Caco-2 (cell line): ENCODE measurements at regions not wholly inside any gene's neighbourhood (a gene's known extent, or its start where the extent isn't known, plus 50 kb on each side); places are given as distances from the start of the nearest gene placed in this dataset.
"Not testable (repeated sequence)": the region's sequence is repeated elsewhere in the genome, so short reads cannot be mapped to it uniquely, and the experiment has no call there.

Source experiments
- BruUV-seq: library from RNA; stranded (reverse); fragments of 400-500 nt; replicated peaks from 2 replicates; lab custom pipeline; 2021; lab: Mats Ljungman, UMichigan
- CTCF ChIA-PET: fragments of 300-600 bp; sonication (Branson Sonifier 250); formaldehyde crosslinking; loops from one replicate; lab custom pipeline; 2022; ENCODE audit warnings: antibody characterized with exemption; lab: Charles Lee
- POLR2A ChIA-PET: fragments of 300-600 bp; sonication (Branson Sonifier 250); formaldehyde crosslinking; loops from one replicate; lab custom pipeline; 2022; ENCODE audit warnings: antibody characterized with exemption; lab: Charles Lee
- DNase-seq, 2 experiments: peaks; one replicate each; pipeline versions ENCODE4 v3.0.0 to v3.0.0-alpha.2; 2020 to 2022
- H3K27me3 ChIP-seq: replicated peaks from 2 replicates; pipeline ENCODE4 v1.6.0; 2011; ENCODE audit warnings: low read length; ENCODE audit not compliant: control insufficient read depth, insufficient read depth
- H3K36me3 ChIP-seq: 2 replicates; pipeline ENCODE4 v1.5.1; 2011; ENCODE audit warnings: low read length; ENCODE audit not compliant: control insufficient read depth, insufficient read depth
- H3K4me1 ChIP-seq: fragments of 250-450 bp; sonication (Bioruptor Pico); 2 replicates; pipeline ENCODE4 v1.5.1; 2020; ENCODE audit warnings: mild to moderate bottlenecking
- H3K4me3 ChIP-seq: 2 replicates; pipeline ENCODE4 v1.5.1; 2011; ENCODE audit warnings: low read depth, mild to moderate bottlenecking, control low read depth, low read length
- H3K9me3 ChIP-seq: fragments of 250-450 bp; sonication (Bioruptor Pico); 2 replicates; pipeline ENCODE4 v1.5.1; 2020; ENCODE audit warnings: mild to moderate bottlenecking, moderate library complexity
- H3K27ac Mint-ChIP-seq: one replicate; pipeline ENCODE4 v1.8.0; 2022; ENCODE audit warnings: mixed read lengths; ENCODE audit not compliant: unreplicated experiment
- H3K27me3 Mint-ChIP-seq: one replicate; pipeline ENCODE4 v1.8.0; 2022; ENCODE audit warnings: mixed read lengths; ENCODE audit not compliant: insufficient read depth, unreplicated experiment
- H3K36me3 Mint-ChIP-seq: one replicate; pipeline ENCODE4 v1.8.0; 2022; ENCODE audit warnings: mild to moderate bottlenecking, mixed read lengths; ENCODE audit not compliant: insufficient read depth, unreplicated experiment
- H3K4me1 Mint-ChIP-seq: one replicate; pipeline ENCODE4 v1.8.0; 2022; ENCODE audit warnings: low read depth, mixed read lengths; ENCODE audit not compliant: unreplicated experiment
- H3K4me3 Mint-ChIP-seq: one replicate; pipeline ENCODE4 v1.8.0; 2022; ENCODE audit warnings: mild to moderate bottlenecking, moderate library complexity, mixed read lengths; ENCODE audit not compliant: unreplicated experiment
- H3K9me3 Mint-ChIP-seq: one replicate; pipeline ENCODE4 v1.8.0; 2022; ENCODE audit warnings: mixed read lengths; ENCODE audit not compliant: unreplicated experiment
- intact Hi-C: fragments of 100-400 bp; cut with micrococcal nuclease; formaldehyde crosslinking; loops from one replicate; pipeline ENCODE4 v1.10.0; 2022; ENCODE audit not compliant: unreplicated experiment
- TF ChIP-seq, protein P1 (sequence below), 2 experiments: fragments of 200-600 bp in 1 of 2; IDR thresholded peaks; 1 replicate in 1 of 2; 2 replicates in 1 of 2; pipeline versions ENCODE4 v1.5.1 to v1.8.0; 2011 to 2022; ENCODE audit warnings: antibody characterized with exemption in 1 of 2, control low read depth in 1 of 2, inconsistent platforms in 1 of 2, low read depth in 1 of 2, low read length in 1 of 2, mild to moderate bottlenecking in 1 of 2, moderate library complexity in 1 of 2; ENCODE audit not compliant: insufficient read depth in 1 of 2, severe bottlenecking in 1 of 2, unreplicated experiment in 1 of 2

DNA sequence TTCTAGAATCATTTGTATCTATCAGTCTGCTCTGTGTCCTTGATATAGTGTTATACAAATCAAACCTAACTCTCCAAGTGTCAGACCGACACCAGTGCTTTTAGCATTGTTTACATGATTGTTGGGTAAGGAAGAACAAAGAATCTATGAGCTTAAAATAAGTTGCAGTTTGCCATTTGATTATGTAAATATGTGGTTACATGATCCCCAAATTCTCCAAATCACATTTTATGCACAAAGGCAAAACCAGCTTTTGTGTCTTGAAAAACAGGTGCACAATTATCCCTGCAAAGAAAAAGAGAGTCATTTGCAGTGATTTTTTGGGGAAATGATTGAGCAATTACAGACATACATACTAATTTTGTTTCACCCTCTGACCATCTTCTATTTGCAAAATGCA lies 652.6 kb upstream of the CHAC2 start:
- Mint-ChIP-seq H3K9me3 (peaks cover 11% of the 10 kb centered on the region), H3K4me3 (no peak overlapping the region), H3K4me1 (no peaks in the 10 kb centered on the region), H3K27me3 (no peaks in the 10 kb centered on the region), H3K36me3 (no peaks in the 10 kb centered on the region), H3K27ac (no peak overlapping the region)
- ChIA-PET POLR2A (no interaction called here), CTCF (no interaction called here)
- no peak for DNase-seq
- no TSS peak for BruUV-seq
- no peak overlapping the region for H3K4me3 ChIP-seq
- H3K27me3 ChIP-seq = no peaks in the 10 kb centered on the region
- H3K9me3 ChIP-seq = no peaks in the 10 kb centered on the region
- no peaks in the 10 kb centered on the region for H3K4me1 ChIP-seq
- TF ChIP-seq, protein P1, sequence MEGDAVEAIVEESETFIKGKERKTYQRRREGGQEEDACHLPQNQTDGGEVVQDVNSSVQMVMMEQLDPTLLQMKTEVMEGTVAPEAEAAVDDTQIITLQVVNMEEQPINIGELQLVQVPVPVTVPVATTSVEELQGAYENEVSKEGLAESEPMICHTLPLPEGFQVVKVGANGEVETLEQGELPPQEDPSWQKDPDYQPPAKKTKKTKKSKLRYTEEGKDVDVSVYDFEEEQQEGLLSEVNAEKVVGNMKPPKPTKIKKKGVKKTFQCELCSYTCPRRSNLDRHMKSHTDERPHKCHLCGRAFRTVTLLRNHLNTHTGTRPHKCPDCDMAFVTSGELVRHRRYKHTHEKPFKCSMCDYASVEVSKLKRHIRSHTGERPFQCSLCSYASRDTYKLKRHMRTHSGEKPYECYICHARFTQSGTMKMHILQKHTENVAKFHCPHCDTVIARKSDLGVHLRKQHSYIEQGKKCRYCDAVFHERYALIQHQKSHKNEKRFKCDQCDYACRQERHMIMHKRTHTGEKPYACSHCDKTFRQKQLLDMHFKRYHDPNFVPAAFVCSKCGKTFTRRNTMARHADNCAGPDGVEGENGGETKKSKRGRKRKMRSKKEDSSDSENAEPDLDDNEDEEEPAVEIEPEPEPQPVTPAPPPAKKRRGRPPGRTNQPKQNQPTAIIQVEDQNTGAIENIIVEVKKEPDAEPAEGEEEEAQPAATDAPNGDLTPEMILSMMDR (IDR thresholded peaks at IDR 0.05; ENCODE audit: insufficient read depth in 1 of 2, low read depth in 1 of 2, low read length in 1 of 2, severe bottlenecking in 1 of 2, unreplicated experiment in 1 of 2) = no peak
- H3K36me3 ChIP-seq = no peaks in the 10 kb centered on the region
- intact Hi-C loops = no loop called here

DNA sequence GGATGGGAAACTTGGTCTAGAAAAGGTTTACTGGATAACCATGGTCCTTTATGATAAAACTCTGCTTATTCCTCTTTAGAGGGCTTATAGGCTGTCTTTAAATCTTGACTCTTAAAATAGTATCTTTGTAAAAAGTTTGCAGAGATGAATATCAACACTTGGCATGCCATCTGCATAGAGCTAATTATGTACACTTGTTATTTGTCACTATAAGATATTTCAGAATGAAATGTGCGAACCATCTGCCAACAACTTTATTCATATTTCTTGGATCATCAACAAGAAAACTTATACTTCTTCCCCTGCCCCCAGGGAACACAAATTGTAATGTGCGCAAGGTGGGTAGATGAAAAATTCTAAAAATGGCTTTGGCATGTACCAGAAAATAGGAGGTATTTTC lies 653.0 kb upstream of the CHAC2 start:
- H3K4me1 ChIP-seq = no peaks in the 10 kb centered on the region
- H3K4me3 ChIP-seq = no peak overlapping the region
- TF ChIP-seq, protein P1 (IDR thresholded peaks at IDR 0.05; ENCODE audit: insufficient read depth in 1 of 2, low read depth in 1 of 2, low read length in 1 of 2, severe bottlenecking in 1 of 2, unreplicated experiment in 1 of 2) = no peak
- BruUV-seq = no TSS peak
- CTCF ChIA-PET = no interaction called here
- intact Hi-C loops = no loop called here
- Mint-ChIP-seq H3K4me1 (no peaks in the 10 kb centered on the region), H3K27ac (no peak overlapping the region), H3K4me3 (no peak overlapping the region), H3K9me3 (peaks cover 12% of the 10 kb centered on the region), H3K36me3 (no peaks in the 10 kb centered on the region), H3K27me3 (no peaks in the 10 kb centered on the region)
- no peak for DNase-seq
- POLR2A ChIA-PET = no interaction called here
- no peaks in the 10 kb centered on the region for H3K9me3 ChIP-seq
- no peaks in the 10 kb centered on the region for H3K27me3 ChIP-seq
- H3K36me3 ChIP-seq = no peaks in the 10 kb centered on the region

DNA sequence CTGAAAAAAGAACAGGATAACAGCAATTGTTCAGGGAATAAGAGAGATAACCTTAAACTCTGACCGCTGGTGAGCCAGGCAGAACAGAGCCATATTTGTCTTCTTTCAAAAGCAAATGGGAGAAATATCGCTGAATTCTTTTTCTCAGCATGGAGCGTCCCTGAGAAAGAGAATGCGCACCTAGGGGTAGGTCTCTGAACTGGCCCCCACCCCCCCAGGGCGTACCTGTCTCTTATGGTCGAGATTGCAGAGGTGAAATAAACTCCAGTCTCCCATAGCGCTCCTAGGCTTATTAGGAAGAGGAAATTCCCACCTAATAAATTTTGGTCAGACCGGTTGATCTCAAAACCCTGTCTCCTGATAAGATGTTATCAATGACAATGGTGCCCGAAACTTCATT lies 655.2 kb upstream of the CHAC2 start:
- intact Hi-C loops, H3K4me1 Mint-ChIP-seq, H3K9me3 ChIP-seq, H3K36me3 Mint-ChIP-seq, POLR2A ChIA-PET, H3K4me3 Mint-ChIP-seq, DNase-seq, BruUV-seq, H3K4me3 ChIP-seq, H3K4me1 ChIP-seq, CTCF ChIA-PET, H3K27me3 ChIP-seq, H3K36me3 ChIP-seq, H3K27me3 Mint-ChIP-seq, H3K27ac Mint-ChIP-seq: not testable (repeated sequence)
- H3K9me3 Mint-ChIP-seq = peaks cover 12% of the 10 kb centered on the region

DNA sequence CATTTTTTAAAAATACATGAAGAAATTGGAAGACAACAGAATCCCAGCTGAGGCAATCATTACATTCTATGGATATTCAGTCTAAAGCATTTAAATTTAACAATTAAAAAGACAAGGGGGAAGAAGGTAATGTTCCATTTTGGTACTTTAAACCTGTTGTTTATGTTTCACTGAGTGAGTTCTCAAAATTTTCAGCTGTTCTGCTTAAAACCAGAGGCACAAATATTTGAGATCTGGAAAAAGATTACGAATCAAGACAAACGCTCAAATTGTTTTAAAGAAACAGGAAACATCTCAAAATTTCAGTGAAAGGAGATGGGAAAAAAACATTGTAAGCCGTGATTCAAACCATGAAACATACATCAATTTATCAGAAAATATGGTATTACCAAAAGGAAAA lies 656.2 kb upstream of the CHAC2 start:
- Mint-ChIP-seq H3K27me3 (no peaks in the 10 kb centered on the region), H3K27ac (no peak overlapping the region), H3K36me3 (no peaks in the 10 kb centered on the region), H3K4me1 (no peaks in the 10 kb centered on the region), H3K9me3 (peaks cover 12% of the 10 kb centered on the region), H3K4me3 (no peak overlapping the region)
- no peaks in the 10 kb centered on the region for H3K9me3 ChIP-seq
- H3K4me3 ChIP-seq = no peak overlapping the region
- H3K4me1 ChIP-seq = no peaks in the 10 kb centered on the region
- no peak for DNase-seq
- intact Hi-C loops = no loop called here
- TF ChIP-seq, protein P1 (IDR thresholded peaks at IDR 0.05; ENCODE audit: insufficient read depth in 1 of 2, low read depth in 1 of 2, low read length in 1 of 2, severe bottlenecking in 1 of 2, unreplicated experiment in 1 of 2) = no peak
- no peaks in the 10 kb centered on the region for H3K27me3 ChIP-seq
- no TSS peak for BruUV-seq
- no peaks in the 10 kb centered on the region for H3K36me3 ChIP-seq
- ChIA-PET POLR2A (no interaction called here), CTCF (no interaction called here)
